ENCODE measurements at regions not wholly inside any gene's neighbourhood (a gene's known extent, or its start where the extent isn't known, plus 50 kb on each side); places are given as distances from the start of the nearest gene placed in this dataset.
A peak's percentile ranks its signal among the peaks of the same experiment; 100 is the strongest.
"Not testable (repeated sequence)": the region's sequence is repeated elsewhere in the genome, so short reads cannot be mapped to it uniquely, and the experiment has no call there.

DNA sequence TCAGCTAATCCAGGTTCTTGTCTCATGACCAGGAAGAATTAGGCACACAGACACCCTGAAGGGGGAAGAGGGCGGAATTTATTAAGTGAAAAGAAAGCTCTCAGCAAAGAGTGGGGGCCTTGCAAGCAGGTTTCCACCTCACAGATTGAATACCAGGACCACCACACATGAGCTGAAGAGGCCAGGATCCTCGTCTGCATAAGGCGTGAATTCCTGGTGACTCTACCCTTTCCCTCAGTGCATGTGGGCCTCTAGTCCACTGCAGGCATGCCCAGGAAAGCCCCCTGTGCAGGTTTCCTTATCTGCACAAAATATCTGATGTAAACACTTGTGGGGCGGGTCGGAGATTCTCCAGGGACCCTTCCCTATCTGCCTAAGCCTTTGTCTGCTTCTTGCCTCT is 782.1 kb upstream of the LRRN3 start:
- no peak overlapping the region for H3K4me3 ChIP-seq (ENCODE audit: low read depth, low read length)
- TF ChIP-seq, protein P1, sequence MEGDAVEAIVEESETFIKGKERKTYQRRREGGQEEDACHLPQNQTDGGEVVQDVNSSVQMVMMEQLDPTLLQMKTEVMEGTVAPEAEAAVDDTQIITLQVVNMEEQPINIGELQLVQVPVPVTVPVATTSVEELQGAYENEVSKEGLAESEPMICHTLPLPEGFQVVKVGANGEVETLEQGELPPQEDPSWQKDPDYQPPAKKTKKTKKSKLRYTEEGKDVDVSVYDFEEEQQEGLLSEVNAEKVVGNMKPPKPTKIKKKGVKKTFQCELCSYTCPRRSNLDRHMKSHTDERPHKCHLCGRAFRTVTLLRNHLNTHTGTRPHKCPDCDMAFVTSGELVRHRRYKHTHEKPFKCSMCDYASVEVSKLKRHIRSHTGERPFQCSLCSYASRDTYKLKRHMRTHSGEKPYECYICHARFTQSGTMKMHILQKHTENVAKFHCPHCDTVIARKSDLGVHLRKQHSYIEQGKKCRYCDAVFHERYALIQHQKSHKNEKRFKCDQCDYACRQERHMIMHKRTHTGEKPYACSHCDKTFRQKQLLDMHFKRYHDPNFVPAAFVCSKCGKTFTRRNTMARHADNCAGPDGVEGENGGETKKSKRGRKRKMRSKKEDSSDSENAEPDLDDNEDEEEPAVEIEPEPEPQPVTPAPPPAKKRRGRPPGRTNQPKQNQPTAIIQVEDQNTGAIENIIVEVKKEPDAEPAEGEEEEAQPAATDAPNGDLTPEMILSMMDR (conservative IDR thresholded peaks at IDR 0.05; ENCODE audit: low read depth, low read length), result no peak
- no peak for DNase-seq (ENCODE audit: low read depth)

DNA sequence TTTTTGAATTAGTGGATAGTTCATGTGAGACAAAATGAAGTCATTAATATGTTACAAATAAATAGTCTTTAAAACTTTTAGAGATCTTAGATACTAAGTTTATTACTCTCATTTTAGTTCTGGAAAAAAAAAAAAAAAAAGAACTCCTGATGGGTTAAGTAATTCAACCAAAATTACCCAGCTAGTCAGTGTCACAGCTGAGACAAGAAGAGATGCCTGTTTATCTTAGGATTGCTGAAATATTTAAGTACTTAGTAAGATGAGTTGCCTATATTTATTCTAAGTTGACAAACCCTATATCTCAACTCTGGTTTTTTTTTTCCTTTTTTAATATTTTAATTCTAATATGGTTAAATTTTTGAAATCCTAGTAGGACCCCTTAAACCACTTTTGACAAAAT is 781.0 kb upstream of the LRRN3 start:
- no peak overlapping the region for H3K4me3 ChIP-seq (ENCODE audit: low read depth, low read length)
- TF ChIP-seq, protein P1 (conservative IDR thresholded peaks at IDR 0.05; ENCODE audit: low read depth, low read length), result no peak
- peak; percentile 66 for DNase-seq (ENCODE audit: low read depth)

DNA sequence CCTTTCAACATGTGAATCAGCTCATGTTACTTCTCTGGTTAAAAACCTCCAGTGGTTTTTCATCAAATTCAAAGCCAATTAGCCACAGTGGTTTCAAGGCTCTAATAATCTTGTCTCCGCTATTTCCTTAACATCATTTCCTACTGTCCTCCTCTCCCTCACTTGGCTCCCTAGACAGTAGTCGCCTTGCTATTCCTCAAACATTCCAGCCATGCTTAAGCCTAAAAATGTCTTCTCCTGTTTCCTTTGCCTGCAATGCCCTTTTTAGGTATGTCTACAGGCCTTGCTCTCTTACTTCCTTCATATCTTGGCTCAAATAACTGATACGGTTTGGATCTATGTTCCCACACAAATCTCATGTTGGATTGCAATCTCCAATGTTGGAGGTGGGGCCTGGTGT is 779.4 kb upstream of the LRRN3 start:
- H3K4me3 ChIP-seq (ENCODE audit: low read depth, low read length), result no peak overlapping the region
- DNase-seq (ENCODE audit: low read depth), result no peak
- TF ChIP-seq, protein P1 (conservative IDR thresholded peaks at IDR 0.05; ENCODE audit: low read depth, low read length), result no peak

DNA sequence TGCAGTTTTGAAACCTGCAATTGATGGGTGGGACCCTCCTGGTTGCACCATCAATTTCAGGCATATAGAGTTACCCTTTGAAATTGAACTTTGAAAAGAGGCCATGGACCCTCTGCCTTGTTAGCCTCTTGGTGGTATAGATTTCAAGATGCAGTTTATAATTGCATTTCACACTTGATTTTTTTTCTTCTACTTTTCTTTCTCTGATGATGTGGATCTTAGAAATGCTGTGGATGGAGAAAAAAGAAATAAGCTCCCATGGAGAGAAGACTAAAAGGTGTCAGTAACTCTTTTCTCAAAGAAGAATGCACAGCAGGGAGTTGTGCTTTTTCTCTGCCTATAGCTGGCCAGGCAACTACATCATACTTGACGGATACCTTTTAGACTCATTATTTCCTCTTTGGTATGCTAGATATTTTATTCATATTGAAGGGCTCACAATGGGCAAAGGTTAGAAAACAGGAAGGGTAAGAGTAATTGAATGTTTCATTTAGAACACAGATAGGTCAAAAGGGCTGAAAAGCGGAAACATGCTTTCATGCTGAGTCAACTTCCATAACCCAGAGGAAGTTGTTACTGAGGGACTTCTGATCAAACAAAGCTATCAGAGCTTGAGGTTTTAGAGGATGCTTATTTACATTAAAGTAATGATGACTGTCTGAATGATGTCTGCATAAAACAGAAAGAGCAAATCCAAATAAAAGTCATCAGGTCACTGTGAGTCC is 773.2 kb upstream of the LRRN3 start:
- no peak overlapping the region for H3K4me3 ChIP-seq (ENCODE audit: low read depth, low read length)
- TF ChIP-seq, protein P1 (conservative IDR thresholded peaks at IDR 0.05; ENCODE audit: low read depth, low read length), result no peak
- peak; percentile 82 for DNase-seq (ENCODE audit: low read depth)

DNA sequence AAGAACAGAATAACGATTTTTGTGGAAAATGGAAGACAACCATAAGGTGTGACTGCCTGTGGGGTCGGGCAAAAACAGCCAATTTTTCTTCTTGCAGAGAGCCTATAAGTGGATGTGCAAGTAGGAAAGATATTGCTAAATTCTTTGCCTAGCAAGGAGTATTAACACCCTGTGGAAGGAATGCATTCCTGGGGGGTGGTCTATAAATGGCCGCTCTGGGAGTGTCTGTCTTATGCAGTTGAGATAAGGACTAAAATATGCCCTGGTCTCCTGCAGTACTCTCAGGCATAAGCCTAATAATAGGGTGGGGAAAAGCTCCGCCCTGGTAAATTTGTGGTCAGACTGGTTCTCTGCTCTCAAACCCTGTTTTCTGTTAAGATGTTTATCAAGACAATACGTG is 770.6 kb upstream of the LRRN3 start:
- DNase-seq (ENCODE audit: low read depth), result not testable (repeated sequence)

DNA sequence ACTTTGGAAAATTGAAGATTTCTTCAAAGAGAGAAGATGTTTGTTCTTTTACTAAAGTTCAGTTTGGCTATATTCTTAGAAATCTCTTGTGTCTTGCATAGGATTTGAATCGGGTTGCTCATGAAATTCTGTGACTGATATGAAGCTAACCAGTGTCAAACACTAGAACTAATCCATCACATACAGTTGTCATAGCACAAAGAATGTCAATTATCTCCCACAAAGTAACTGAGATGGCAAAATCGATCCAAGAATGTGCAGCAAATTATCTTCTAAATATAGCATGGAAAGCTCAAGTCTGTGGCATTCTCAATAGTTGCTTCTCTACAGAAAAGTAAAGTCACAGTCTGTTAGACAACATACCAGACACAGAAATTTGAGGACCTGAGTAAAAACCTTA is 768.1 kb upstream of the LRRN3 start:
- TF ChIP-seq, protein P1 (conservative IDR thresholded peaks at IDR 0.05; ENCODE audit: low read depth, low read length), result no peak
- DNase-seq (ENCODE audit: low read depth), result no peak

More for the DNA sequence above, 770.6 kb upstream of the LRRN3 start:
- H3K4me3 ChIP-seq (ENCODE audit: low read depth, low read length), result not testable (repeated sequence)

DNA sequence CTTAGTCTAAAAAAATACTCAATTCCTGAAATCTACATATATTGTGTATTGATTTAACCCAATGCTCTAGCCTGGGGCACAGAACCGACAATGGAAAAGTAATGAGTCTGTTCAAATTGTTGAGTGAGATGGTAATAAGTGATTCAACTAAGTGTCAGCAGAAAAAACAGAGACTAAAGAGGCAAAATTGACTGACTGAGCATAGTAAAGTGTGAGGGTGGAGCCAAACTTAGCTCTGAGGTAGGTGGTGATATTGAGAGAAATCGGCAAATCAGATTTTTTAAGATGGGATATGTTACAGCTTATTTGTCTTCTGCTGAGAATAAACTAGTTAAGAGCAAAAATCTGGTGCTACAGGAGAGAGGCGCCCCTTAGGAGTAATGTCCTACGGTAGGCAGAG is 764.0 kb upstream of the LRRN3 start:
- no peak overlapping the region for H3K4me3 ChIP-seq (ENCODE audit: low read depth, low read length)
- TF ChIP-seq, protein P1 (conservative IDR thresholded peaks at IDR 0.05; ENCODE audit: low read depth, low read length), result no peak
- DNase-seq (ENCODE audit: low read depth), result no peak

More for the DNA sequence above, 768.1 kb upstream of the LRRN3 start:
- no peak overlapping the region for H3K4me3 ChIP-seq (ENCODE audit: low read depth, low read length)
